Retinal pigment epithelial cell (primary cell): ENCODE measurements at regions not wholly inside any gene's neighbourhood (a gene's known extent, or its start where the extent isn't known, plus 50 kb on each side); places are given as distances from the start of the nearest gene placed in this dataset.

ENCODE experiments used
- DNase-seq: peaks from one replicate; pipeline ENCODE4 v3.0.0-alpha.2; 2010; ENCODE audit warnings: low read depth
- H3K4me3 ChIP-seq: 2 replicates; pipeline ENCODE4 v1.5.1; 2011; ENCODE audit warnings: mild to moderate bottlenecking, low read length, control low read depth, moderate library complexity
- CTCF ChIP-seq: conservative IDR thresholded peaks from 2 replicates; pipeline ENCODE4 v1.5.1; 2011; ENCODE audit warnings: low read depth, low read length, control low read depth, inconsistent platforms

DNA sequence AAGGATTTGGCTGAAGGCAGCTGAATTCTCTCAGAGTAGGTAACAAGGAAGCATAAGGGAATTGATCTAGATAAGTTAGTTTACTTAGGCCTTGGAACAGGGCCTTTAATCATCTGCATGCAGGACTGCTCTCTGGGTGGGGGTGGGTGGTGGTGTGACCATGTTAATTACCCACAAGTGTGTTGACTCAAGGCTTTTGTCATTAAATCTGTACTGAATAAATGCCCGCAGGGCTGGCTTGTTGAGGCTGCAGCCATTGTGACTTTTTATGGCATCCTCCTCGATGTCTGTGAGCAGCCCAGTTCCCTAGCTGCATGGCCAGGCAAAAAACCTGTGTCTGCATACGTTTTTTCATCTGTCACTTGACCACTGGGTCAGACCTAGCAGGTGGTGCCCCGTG is 63.5 kb upstream of the ASCC3 start:
- no peak overlapping the region for H3K4me3 ChIP-seq
- no peak for TF ChIP-seq CTCF
- DNase-seq = no peak

GRCh38 chr6:100946021-100946540 is 65.0 kb upstream of the ASCC3 start:
- H3K4me3 ChIP-seq = no peak overlapping the region
- no peak for DNase-seq
- no peak for TF ChIP-seq CTCF

DNA sequence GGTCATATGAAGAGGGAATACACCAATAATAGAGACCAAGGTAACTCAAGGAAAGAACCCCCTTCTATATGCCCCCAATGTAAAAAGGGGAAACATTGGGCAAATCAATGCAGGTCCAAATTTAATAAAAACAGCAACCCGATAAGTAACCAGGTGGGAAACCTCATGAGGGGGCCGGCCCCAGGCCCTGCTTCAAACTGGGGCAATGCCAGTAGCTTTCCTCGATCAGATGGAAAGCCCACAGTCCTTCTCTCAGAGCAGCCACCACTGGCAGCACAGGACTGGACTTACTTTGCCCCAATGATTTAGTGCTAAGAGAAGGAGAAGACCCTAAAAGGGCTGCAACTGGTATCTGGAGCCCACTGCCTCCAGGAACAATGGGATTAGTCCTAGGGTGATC is 65.6 kb upstream of the ASCC3 start:
- H3K4me3 ChIP-seq = no peak overlapping the region
- TF ChIP-seq CTCF = no peak
- DNase-seq = no peak

DNA sequence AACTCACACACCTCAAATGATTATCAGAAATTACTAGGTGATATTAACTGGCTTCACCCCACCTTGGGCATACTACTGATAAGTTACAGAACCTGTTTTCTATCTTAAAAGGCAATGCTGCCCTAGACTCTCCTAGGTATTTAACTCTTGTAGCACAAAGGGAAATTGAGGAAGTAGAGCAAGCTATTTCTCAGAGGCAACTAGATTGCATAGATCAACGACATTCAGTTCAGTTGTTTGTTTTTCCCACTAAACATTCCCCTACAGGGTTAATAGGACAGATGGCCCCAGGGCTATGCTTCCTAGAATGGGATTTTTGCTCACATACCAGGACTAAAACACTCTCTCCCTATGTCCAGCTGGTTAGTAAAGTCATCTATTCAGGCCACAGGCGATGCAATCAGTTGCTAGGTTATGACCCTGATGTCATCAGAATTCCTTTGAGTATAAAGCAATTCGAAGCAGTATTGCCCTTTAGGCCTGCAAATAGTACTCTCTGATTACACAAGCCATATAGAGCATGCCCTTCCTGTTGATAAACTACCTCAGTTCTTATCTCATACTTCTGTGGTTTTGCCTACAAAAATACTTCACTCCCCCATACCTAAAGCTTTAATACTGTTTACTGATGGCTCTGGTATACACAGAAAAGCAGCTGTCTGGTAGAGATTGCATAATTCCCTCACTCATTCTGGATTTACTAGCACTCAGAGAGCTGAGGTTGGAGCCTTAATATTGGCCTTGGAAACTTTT is 67.4 kb upstream of the ASCC3 start:
- no peak overlapping the region for H3K4me3 ChIP-seq
- no peak for DNase-seq
- no peak for TF ChIP-seq CTCF

- DNase-seq = no peak
- TF ChIP-seq CTCF = no peak
- H3K4me3 ChIP-seq = no peak overlapping the region
Measured at GRCh38 chr6:100952006-100952405, 70.9 kb upstream of the ASCC3 start.

DNA sequence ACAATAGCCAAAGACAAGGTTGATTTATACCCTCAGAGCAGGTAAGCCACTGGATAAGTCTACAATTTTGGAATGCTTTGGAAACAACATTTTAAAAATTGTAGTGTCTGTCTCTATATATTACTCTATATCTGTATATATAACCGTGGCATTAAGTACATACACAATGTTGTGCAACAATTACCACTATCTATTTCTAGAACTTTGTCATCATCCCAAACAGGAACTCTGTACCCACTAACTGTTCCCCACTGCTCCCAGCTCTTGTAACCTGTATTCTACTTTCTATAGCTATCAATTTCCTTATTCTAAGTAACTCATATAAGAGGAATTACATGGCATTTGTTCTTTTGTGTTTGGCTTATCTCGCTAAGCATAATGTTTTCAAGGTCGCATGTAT is 78.2 kb upstream of the ASCC3 start:
- no peak for DNase-seq

More for the DNA sequence above, 78.2 kb upstream of the ASCC3 start:
- H3K4me3 ChIP-seq = no peak overlapping the region
- TF ChIP-seq CTCF = no peak
